H9 (cell line): ENCODE measurements at regions not wholly inside any gene's neighbourhood (a gene's known extent, or its start where the extent isn't known, plus 50 kb on each side); places are given as distances from the start of the nearest gene placed in this dataset.

Experiments
- DNase-seq: peaks from one replicate; pipeline ENCODE4 v3.0.0-alpha.2; 2017
- H2AFZ ChIP-seq: one replicate; pipeline ENCODE4 v1.6.1; 2013; ENCODE audit warnings: mild to moderate bottlenecking, low read length, control low read depth, moderate library complexity
- H2AK5ac ChIP-seq: 2 replicates; pipeline ENCODE4 v1.6.1; 2013; ENCODE audit warnings: low read length, control low read depth, mixed read lengths; ENCODE audit not compliant: insufficient read length
- H2BK120ac ChIP-seq: one replicate; pipeline ENCODE4 v1.6.1; 2013; ENCODE audit warnings: low read depth, mild to moderate bottlenecking, low read length, control low read depth, inconsistent platforms; ENCODE audit not compliant: poor library complexity, severe bottlenecking
- H2BK12ac ChIP-seq: 2 replicates; pipeline ENCODE4 v1.6.1; 2013; ENCODE audit warnings: low read length, control low read depth, mixed read lengths, low read depth; ENCODE audit not compliant: insufficient read length
- H2BK15ac ChIP-seq: 2 replicates; pipeline ENCODE4 v1.6.1; 2013; ENCODE audit warnings: low read depth, low read length, control low read depth
- H2BK20ac ChIP-seq: one replicate; pipeline ENCODE4 v1.6.1; 2013; ENCODE audit warnings: low read depth, mild to moderate bottlenecking, low read length, control low read depth, inconsistent platforms; ENCODE audit not compliant: poor library complexity, severe bottlenecking
- H2BK5ac ChIP-seq: 2 replicates; pipeline ENCODE4 v1.6.1; 2013; ENCODE audit warnings: low read length, control low read depth, mixed read lengths; ENCODE audit not compliant: insufficient read length
- H3K14ac ChIP-seq: 2 replicates; pipeline ENCODE4 v1.6.1; 2013; ENCODE audit warnings: low read length, control low read depth; ENCODE audit not compliant: insufficient read depth
- H3K18ac ChIP-seq: 2 replicates; pipeline ENCODE4 v1.6.1; 2013; ENCODE audit warnings: low read depth, mild to moderate bottlenecking, mixed read lengths, low read length, control low read depth; ENCODE audit not compliant: insufficient read length
- H3K23ac ChIP-seq: 2 replicates; pipeline ENCODE4 v1.6.1; 2013; ENCODE audit warnings: low read length, control low read depth, mixed read lengths, low read depth; ENCODE audit not compliant: insufficient read length
- H3K23me2 ChIP-seq: 2 replicates; pipeline ENCODE4 v1.6.1; 2013; ENCODE audit warnings: low read depth, mild to moderate bottlenecking, mixed read lengths, low read length, control low read depth; ENCODE audit not compliant: insufficient read length, poor library complexity, severe bottlenecking
- H3K27ac ChIP-seq: 2 replicates; pipeline ENCODE4 v1.5.1; 2013; ENCODE audit warnings: low read length, control low read depth, mixed read lengths, low read depth; ENCODE audit not compliant: insufficient read length
- H3K27me3 ChIP-seq: 2 replicates; pipeline ENCODE4 v1.6.1; 2013; ENCODE audit warnings: low read length, control low read depth, inconsistent platforms; ENCODE audit not compliant: insufficient read depth
- H3K4ac ChIP-seq: 2 replicates; pipeline ENCODE4 v1.6.1; 2013; ENCODE audit warnings: low read depth, mild to moderate bottlenecking, control low read depth, inconsistent platforms, low read length, moderate library complexity
- H3K4me1 ChIP-seq: 2 replicates; pipeline ENCODE4 v1.6.1; 2013; ENCODE audit warnings: low read length, control low read depth, inconsistent platforms; ENCODE audit not compliant: insufficient read depth
- H3K4me2 ChIP-seq: 2 replicates; pipeline ENCODE4 v1.6.1; 2013; ENCODE audit warnings: low read length, control low read depth, mixed read lengths; ENCODE audit not compliant: insufficient read length, insufficient read depth
- H3K56ac ChIP-seq: 2 replicates; pipeline ENCODE4 v1.6.1; 2013; ENCODE audit warnings: low read depth, mild to moderate bottlenecking, mixed read lengths, low read length, control low read depth; ENCODE audit not compliant: insufficient read length
- H3K79me1 ChIP-seq: 2 replicates; pipeline ENCODE4 v1.6.1; 2013; ENCODE audit warnings: low read depth, mild to moderate bottlenecking, moderate library complexity, low read length, control low read depth, inconsistent platforms; ENCODE audit not compliant: insufficient read depth, poor library complexity, severe bottlenecking
- H3K79me2 ChIP-seq: 2 replicates; pipeline ENCODE4 v1.6.1; 2013; ENCODE audit warnings: low read length, control low read depth, inconsistent platforms; ENCODE audit not compliant: insufficient read depth
- H3K9ac ChIP-seq: 2 replicates; pipeline ENCODE4 v1.6.1; 2013; ENCODE audit warnings: low read length, control low read depth, mixed read lengths; ENCODE audit not compliant: insufficient read length; ENCODE audit errors: extremely low read depth
- H3K9me3 ChIP-seq: one replicate; pipeline ENCODE4 v1.6.1; 2013; ENCODE audit warnings: low read depth, low read length, inconsistent platforms; ENCODE audit not compliant: control insufficient read depth
- H3T11ph ChIP-seq: one replicate; pipeline ENCODE4 v1.6.1; 2013; ENCODE audit warnings: mild to moderate bottlenecking, low read length, control low read depth, inconsistent platforms
- H4K20me1 ChIP-seq: one replicate; pipeline ENCODE4 v1.6.1; 2013; ENCODE audit not compliant: control insufficient read depth, insufficient read length, insufficient read depth
- H4K5ac ChIP-seq: 2 replicates; pipeline ENCODE4 v1.6.1; 2013; ENCODE audit warnings: low read depth, mild to moderate bottlenecking, mixed read lengths, low read length, control low read depth; ENCODE audit not compliant: insufficient read length
- H4K8ac ChIP-seq: replicated peaks from 2 replicates; pipeline ENCODE4 v1.6.1; 2013; ENCODE audit warnings: low read length, control low read depth, mixed read lengths, low read depth; ENCODE audit not compliant: insufficient read length
- H4K91ac ChIP-seq: 2 replicates; pipeline ENCODE4 v1.6.1; 2013; ENCODE audit warnings: low read depth, mild to moderate bottlenecking, moderate library complexity, mixed read lengths, low read length, control low read depth; ENCODE audit not compliant: insufficient read length
- H3K27ac Mint-ChIP-seq, 3 experiments: 2 replicates in 2 of 3; 3 replicates in 1 of 3; pipeline ENCODE4 v1.8.0; 2020 to 2021; ENCODE audit warnings: mixed read lengths in 3 of 3, mild to moderate bottlenecking in 1 of 3, moderate library complexity in 1 of 3
- H3K27me3 Mint-ChIP-seq: 2 replicates; pipeline ENCODE4 v1.8.0; 2021; ENCODE audit warnings: low read depth, mild to moderate bottlenecking, moderate library complexity, mixed read lengths
- H3K36me3 Mint-ChIP-seq, 3 experiments: 2 replicates in 2 of 3; 3 replicates in 1 of 3; pipeline ENCODE4 v1.8.0; 2020 to 2021; ENCODE audit warnings: low read depth in 3 of 3, mixed read lengths in 3 of 3; ENCODE audit not compliant: insufficient read depth in 1 of 3
- H3K4me1 Mint-ChIP-seq, 2 experiments: 2 replicates each; pipeline ENCODE4 v1.8.0; 2020; ENCODE audit warnings: mixed read lengths in 2 of 2
- H3K4me3 Mint-ChIP-seq, 2 experiments: 2 replicates in 1 of 2; 3 replicates in 1 of 2; pipeline ENCODE4 v1.8.0; 2020 to 2021; ENCODE audit warnings: mild to moderate bottlenecking in 2 of 2, mixed read lengths in 2 of 2, moderate library complexity in 1 of 2
- H3K9me3 Mint-ChIP-seq, 2 experiments: 2 replicates in 1 of 2; 3 replicates in 1 of 2; pipeline ENCODE4 v1.8.0; 2020; ENCODE audit warnings: mild to moderate bottlenecking in 2 of 2, mixed read lengths in 2 of 2, moderate library complexity in 1 of 2
- CTCF ChIP-seq: fragments of 200-600 bp; sonication (generic); conservative IDR thresholded peaks from 3 replicates; pipeline ENCODE4 v1.8.0; 2021; ENCODE audit warnings: antibody characterized with exemption, mild to moderate bottlenecking
- WGBS: extraction: QIAGEN DNeasy Blood & Tissue Kit; methylation state at CpG from one replicate; pipeline ENCODE4 v1.1.7; 2013; ENCODE audit warnings: missing lambda C conversion rate, low lambda C conversion rate, mixed read lengths; ENCODE audit not compliant: insufficient read length; ENCODE audit errors: extremely low coverage; 5-methylcytosine and 5-hydroxymethylcytosine counted together

- H3K9me3 ChIP-seq = no peaks in the 10 kb centered on the region
Measured at GRCh38 chr12:88433997-88434703, 146.1 kb downstream of the KITLG start.

More at GRCh38 chr12:88433997-88434703, 146.1 kb downstream of the KITLG start:
- no peak overlapping the region for H2AK5ac ChIP-seq
- no peak overlapping the region for H4K91ac ChIP-seq
- H3K4ac ChIP-seq = no peak overlapping the region
- H2AFZ ChIP-seq = no peak overlapping the region
- no CpG with 5 or more reads among the region's 8 CpGs for WGBS
- H2BK120ac ChIP-seq = no peak overlapping the region
- TF ChIP-seq CTCF = no peak
- Mint-ChIP-seq H3K4me1 (peaks cover 4 to 8% of the 10 kb centered on the region in 2 experiments), H3K9me3 (peaks cover 0 to 9% of the 10 kb centered on the region in 2 experiments; a peak in 3 of 5 replicates), H3K4me3 (no peak overlapping the region), H3K27me3 (no peaks in the 10 kb centered on the region), H3K36me3 (peaks cover 0 to 2% (median 1%) of the 10 kb centered on the region in 3 experiments; a peak in 4 of 7 replicates), H3K27ac (peak overlapping the region in 1 of 3 experiments; percentile 22; a peak in 2 of 7 replicates)
- no peak overlapping the region for H2BK5ac ChIP-seq
- no peaks in the 10 kb centered on the region for H3K79me2 ChIP-seq
- H3K23me2 ChIP-seq = no peaks in the 10 kb centered on the region
- H3K27ac ChIP-seq = no peak overlapping the region
- no peak overlapping the region for H4K5ac ChIP-seq
- H4K20me1 ChIP-seq = no peaks in the 10 kb centered on the region
- no peaks in the 10 kb centered on the region for H3K27me3 ChIP-seq
- no peak overlapping the region for H3K56ac ChIP-seq
- H3K18ac ChIP-seq = no peak overlapping the region
- H3K79me1 ChIP-seq = no peaks in the 10 kb centered on the region
- H2BK15ac ChIP-seq = no peak overlapping the region
- no peak overlapping the region for H3K23ac ChIP-seq
- H3K4me1 ChIP-seq = no peaks in the 10 kb centered on the region
- no peak overlapping the region for H3K4me2 ChIP-seq
- H2BK20ac ChIP-seq = no peak overlapping the region
- H3K9ac ChIP-seq = no peak overlapping the region
- no peak overlapping the region for H3K14ac ChIP-seq
- H4K8ac ChIP-seq = no peak overlapping the region
- H2BK12ac ChIP-seq = no peak overlapping the region
- DNase-seq = no peak
- H3T11ph ChIP-seq = no peak overlapping the region
